NB4 (cell line): ENCODE measurements at regions not wholly inside any gene's neighbourhood (a gene's known extent, or its start where the extent isn't known, plus 50 kb on each side); places are given as distances from the start of the nearest gene placed in this dataset.

ENCODE experiments used
- CTCF ChIP-seq: IDR thresholded peaks from one replicate; pipeline ENCODE4 v1.5.1; 2012; ENCODE audit warnings: low read depth, low read length
- MAX ChIP-seq: IDR thresholded peaks from 2 replicates; pipeline ENCODE4 v1.6.1; 2011; ENCODE audit warnings: low read depth, low read length

GRCh38 chrX:40184968-40185367, 87.2 kb upstream of the BCOR start:
- TF ChIP-seq CTCF (no peak), MAX (no peak)
